ENCODE measurements at regions not wholly inside any gene's neighbourhood (a gene's known extent, or its start where the extent isn't known, plus 50 kb on each side); places are given as distances from the start of the nearest gene placed in this dataset.
"Not testable (repeated sequence)": the region's sequence is repeated elsewhere in the genome, so short reads cannot be mapped to it uniquely, and the experiment has no call there.

GRCh38 chr9:30972654-30973053, 1411.8 kb upstream of the ACO1 start:
- no peak for DNase-seq

GRCh38 chr9:30977965-30978364, 1406.5 kb upstream of the ACO1 start:
- DNase-seq, result no peak

- DNase-seq, result no peak
Measured at GRCh38 chr9:30982301-30982700, 1402.1 kb upstream of the ACO1 start.

- no peak for DNase-seq
Measured at GRCh38 chr9:30995956-30996738, 1388.3 kb upstream of the ACO1 start.

GRCh38 chr9:30996761-30997160, 1387.7 kb upstream of the ACO1 start:
- no peak for DNase-seq

GRCh38 chr9:30997291-30997690, 1387.2 kb upstream of the ACO1 start:
- DNase-seq, result no peak

GRCh38 chr9:31005086-31005665, 1379.3 kb upstream of the ACO1 start:
- no peak for DNase-seq

GRCh38 chr9:31013371-31013770, 1371.1 kb upstream of the ACO1 start:
- DNase-seq, result no peak

GRCh38 chr9:31023847-31024246, 1360.6 kb upstream of the ACO1 start:
- DNase-seq, result no peak

- no peak for DNase-seq
Measured at GRCh38 chr9:31027678-31028077, 1356.8 kb upstream of the ACO1 start.

- no peak for DNase-seq
Measured at GRCh38 chr9:31028137-31028536, 1356.3 kb upstream of the ACO1 start.

GRCh38 chr9:31030741-31031202, 1353.7 kb upstream of the ACO1 start:
- DNase-seq, result peak; percentile 70

GRCh38 chr9:31032206-31032605, 1352.2 kb upstream of the ACO1 start:
- peak; percentile 71 for DNase-seq

GRCh38 chr9:31034311-31034710, 1350.1 kb upstream of the ACO1 start:
- peak; percentile 72 for DNase-seq

- DNase-seq, result no peak
Measured at GRCh38 chr9:31040564-31040963, 1343.9 kb upstream of the ACO1 start.

GRCh38 chr9:31045810-31046209, 1338.6 kb upstream of the ACO1 start:
- no peak for DNase-seq

- DNase-seq, result not testable (repeated sequence)
Measured at GRCh38 chr9:31061592-31061991, 1322.9 kb upstream of the ACO1 start.

- no peak for DNase-seq
Measured at GRCh38 chr9:31065691-31066090, 1318.8 kb upstream of the ACO1 start.

- no peak for DNase-seq
Measured at GRCh38 chr9:31067418-31067817, 1317.0 kb upstream of the ACO1 start.

GRCh38 chr9:31071606-31072286, 1312.7 kb upstream of the ACO1 start:
- DNase-seq, result no peak

GRCh38 chr9:31078175-31078574, 1306.3 kb upstream of the ACO1 start:
- DNase-seq, result no peak

- DNase-seq, result no peak
Measured at GRCh38 chr9:31084350-31084749, 1300.1 kb upstream of the ACO1 start.

GRCh38 chr9:31089549-31090221, 1294.8 kb upstream of the ACO1 start:
- DNase-seq, result no peak

Measured in retina (tissue), 1 donor.